Vagina (tissue), 2 donors: ENCODE measurements at regions not wholly inside any gene's neighbourhood (a gene's known extent, or its start where the extent isn't known, plus 50 kb on each side); places are given as distances from the start of the nearest gene placed in this dataset.

Experiments used
- DNase-seq, 2 donors: peaks; one replicate each; pipeline ENCODE4 v3.0.0-alpha.2; 2017; ENCODE audit errors: extremely low spot score in 2 of 2
- H3K27ac ChIP-seq: fragments of 200-600 bp; sonication (generic); one replicate; pipeline ENCODE4 v1.5.1; 2019
- H3K27me3 ChIP-seq: fragments of 200-600 bp; sonication (generic); one replicate; pipeline ENCODE4 v1.5.1; 2019
- H3K36me3 ChIP-seq, 2 donors: fragments of 200-600 bp; sonication (generic); one replicate each; pipeline ENCODE4 v1.5.1; 2017 to 2019
- H3K4me1 ChIP-seq: fragments of 200-600 bp; sonication (generic); one replicate; pipeline ENCODE4 v1.5.1; 2019
- H3K4me3 ChIP-seq, 2 donors: fragments of 200-600 bp; sonication (generic); 1 replicate in 1 of 2; 2 replicates in 1 of 2; pipeline ENCODE4 v1.5.1; 2016 to 2019
- H3K9me3 ChIP-seq: fragments of 200-600 bp; sonication (generic); one replicate; pipeline ENCODE4 v1.5.1; 2019
- CTCF ChIP-seq, 3 experiments: fragments of 450-650 bp in 2 of 3; fragments of 200-600 bp in 1 of 3; sonication (generic) in 1 of 3; IDR thresholded peaks; one replicate each; pipeline ENCODE4 v1.5.1; 2017 to 2019; ENCODE audit warnings: antibody characterized with exemption in 3 of 3, mild to moderate bottlenecking in 2 of 3, moderate library complexity in 2 of 3
- POLR2A ChIP-seq, 2 donors: fragments of 450-650 bp; IDR thresholded peaks; one replicate each; pipeline ENCODE4 v1.6.1; 2017; ENCODE audit warnings: antibody characterized with exemption in 2 of 2, mild to moderate bottlenecking in 2 of 2, moderate library complexity in 2 of 2
- POLR2AphosphoS5 ChIP-seq, 2 donors: sonication (generic); formaldehyde crosslinking; IDR thresholded peaks; one replicate each; pipeline ENCODE4 v1.9.0; 2017; ENCODE audit warnings: antibody characterized with exemption in 2 of 2, mild to moderate bottlenecking in 2 of 2, low read depth in 1 of 2; ENCODE audit not compliant: insufficient read depth in 1 of 2
- intact Hi-C: fragments of 100-400 bp; cut with DNase I; formaldehyde crosslinking; loops from one replicate; pipeline ENCODE4 v1.15.1; 2023

DNA sequence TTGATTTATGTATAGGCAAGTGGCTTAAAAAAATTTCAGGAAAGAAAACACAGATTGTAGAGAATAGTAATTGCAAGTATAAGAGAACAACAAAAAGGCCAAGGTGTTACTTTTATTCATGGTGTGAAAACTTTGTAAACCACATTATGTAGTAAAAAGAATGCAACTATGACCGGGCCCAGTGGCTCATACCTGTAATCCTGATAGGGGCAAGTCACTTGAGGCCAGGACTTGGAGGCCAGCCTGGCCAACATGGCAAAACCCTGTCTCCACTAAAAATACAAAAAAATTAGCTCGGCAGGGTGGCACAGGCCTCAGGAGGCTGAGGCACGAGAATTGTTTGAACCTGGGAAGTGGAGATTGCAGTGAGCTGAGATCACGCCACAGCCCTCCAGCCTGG is 131.7 kb downstream of the DCK start:
- no peaks in the 10 kb centered on the region for H3K36me3 ChIP-seq
- no peak for DNase-seq
- no peak overlapping the region for H3K4me3 ChIP-seq
- TF ChIP-seq CTCF (IDR thresholded peaks at IDR 0.05) (no peak), POLR2A (IDR thresholded peaks at IDR 0.05) (no peak), POLR2AphosphoS5 (IDR thresholded peaks at IDR 0.05; ENCODE audit: insufficient read depth in 1 of 2, low read depth in 1 of 2) (no peak)
- no peaks in the 10 kb centered on the region for H3K27me3 ChIP-seq
- no peaks in the 10 kb centered on the region for H3K4me1 ChIP-seq
- intact Hi-C loops = no loop called here
- no peaks in the 10 kb centered on the region for H3K9me3 ChIP-seq
- H3K27ac ChIP-seq = no peak overlapping the region

DNA sequence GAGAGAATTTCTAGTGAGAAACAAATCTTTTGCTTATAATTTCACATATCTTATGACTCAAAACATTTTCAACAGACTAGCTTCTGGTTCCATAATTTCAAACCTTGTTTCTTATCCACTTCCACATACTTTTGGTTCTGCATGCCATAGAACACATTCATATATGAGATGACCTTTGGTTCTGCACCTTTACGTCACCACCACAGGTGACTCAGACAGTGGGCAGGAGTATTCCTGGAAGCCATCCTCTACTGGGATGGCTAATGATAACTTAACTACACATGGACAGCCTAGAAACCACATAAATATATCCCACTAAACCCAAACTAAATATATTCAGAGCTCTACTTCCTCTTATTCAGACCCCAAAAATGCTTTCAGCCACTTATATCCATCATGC is 133.3 kb downstream of the DCK start:
- Histone ChIP-seq H3K27me3 (no peaks in the 10 kb centered on the region), H3K4me1 (no peaks in the 10 kb centered on the region), H3K4me3 (no peak overlapping the region), H3K27ac (no peak overlapping the region), H3K9me3 (no peaks in the 10 kb centered on the region), H3K36me3 (no peaks in the 10 kb centered on the region)
- no peak for DNase-seq
- intact Hi-C loops = no loop called here
- TF ChIP-seq CTCF (IDR thresholded peaks at IDR 0.05) (no peak), POLR2A (IDR thresholded peaks at IDR 0.05) (no peak), POLR2AphosphoS5 (IDR thresholded peaks at IDR 0.05; ENCODE audit: insufficient read depth in 1 of 2, low read depth in 1 of 2) (no peak)

GRCh38 chr4:71130827-71131603 is 137.6 kb downstream of the DCK start:
- no peaks in the 10 kb centered on the region for H3K27me3 ChIP-seq
- no peak for TF ChIP-seq POLR2AphosphoS5 (IDR thresholded peaks at IDR 0.05; ENCODE audit: insufficient read depth in 1 of 2, low read depth in 1 of 2)
- TF ChIP-seq CTCF (IDR thresholded peaks at IDR 0.05) = no peak
- no peak for TF ChIP-seq POLR2A (IDR thresholded peaks at IDR 0.05)
- DNase-seq = no peak
- intact Hi-C loops = no loop called here
- H3K4me3 ChIP-seq = no peak overlapping the region
- no peaks in the 10 kb centered on the region for H3K9me3 ChIP-seq
- no peak overlapping the region for H3K27ac ChIP-seq
- H3K36me3 ChIP-seq = no peaks in the 10 kb centered on the region
- H3K4me1 ChIP-seq = no peaks in the 10 kb centered on the region

GRCh38 chr4:71132486-71132885 is 139.0 kb downstream of the DCK start:
- TF ChIP-seq POLR2AphosphoS5 (IDR thresholded peaks at IDR 0.05; ENCODE audit: insufficient read depth in 1 of 2, low read depth in 1 of 2) (no peak), CTCF (IDR thresholded peaks at IDR 0.05) (no peak), POLR2A (IDR thresholded peaks at IDR 0.05) (no peak)
- Histone ChIP-seq H3K27ac (no peak overlapping the region), H3K27me3 (no peaks in the 10 kb centered on the region), H3K9me3 (no peaks in the 10 kb centered on the region), H3K4me3 (no peak overlapping the region), H3K4me1 (no peaks in the 10 kb centered on the region), H3K36me3 (no peaks in the 10 kb centered on the region)
- intact Hi-C loops = no loop called here
- no peak for DNase-seq

GRCh38 chr4:71133491-71133890 is 140.0 kb downstream of the DCK start:
- H3K4me1 ChIP-seq = no peaks in the 10 kb centered on the region
- no peaks in the 10 kb centered on the region for H3K36me3 ChIP-seq
- TF ChIP-seq CTCF (IDR thresholded peaks at IDR 0.05) (no peak), POLR2A (IDR thresholded peaks at IDR 0.05) (no peak), POLR2AphosphoS5 (IDR thresholded peaks at IDR 0.05; ENCODE audit: insufficient read depth in 1 of 2, low read depth in 1 of 2) (no peak)
- intact Hi-C loops = no loop called here
- no peaks in the 10 kb centered on the region for H3K27me3 ChIP-seq
- DNase-seq = no peak
- H3K9me3 ChIP-seq = no peaks in the 10 kb centered on the region
- H3K27ac ChIP-seq = no peak overlapping the region
- H3K4me3 ChIP-seq = no peak overlapping the region
